Liver (tissue), 3 donors: ENCODE measurements at regions not wholly inside any gene's neighbourhood (a gene's known extent, or its start where the extent isn't known, plus 50 kb on each side); places are given as distances from the start of the nearest gene placed in this dataset.

Experiments
- EGR1 ChIP-seq, 2 donors: IDR thresholded peaks; 2 replicates each; pipeline ENCODE4 v1.6.1; 2016 to 2018; ENCODE audit warnings: antibody characterized with exemption in 2 of 2, low read depth in 2 of 2
- FOXA1 ChIP-seq: IDR thresholded peaks from 2 replicates; pipeline ENCODE4 v1.6.1; 2016; ENCODE audit warnings: antibody characterized with exemption
- GABPA ChIP-seq, 2 donors: IDR thresholded peaks in 1 of 2; conservative IDR thresholded peaks in 1 of 2; 2 replicates each; pipeline ENCODE4 v1.6.1; 2016; ENCODE audit warnings: antibody characterized with exemption in 2 of 2, mild to moderate bottlenecking in 1 of 2, moderate library complexity in 1 of 2
- HNF4G ChIP-seq: IDR thresholded peaks from 2 replicates; pipeline ENCODE4 v1.6.1; 2016; ENCODE audit warnings: antibody characterized with exemption
- JUND ChIP-seq, 2 donors: IDR thresholded peaks; 2 replicates each; pipeline ENCODE4 v1.6.1; 2016; ENCODE audit warnings: antibody characterized with exemption in 2 of 2
- RAD21 ChIP-seq, 2 donors: IDR thresholded peaks; 2 replicates each; pipeline ENCODE4 v1.6.1; 2016; ENCODE audit warnings: antibody characterized with exemption in 2 of 2, mild to moderate bottlenecking in 2 of 2
- SP1 ChIP-seq: IDR thresholded peaks from 2 replicates; pipeline ENCODE4 v1.6.1; 2018; ENCODE audit warnings: antibody characterized with exemption, mild to moderate bottlenecking
- TAF1 ChIP-seq: conservative IDR thresholded peaks from 2 replicates; pipeline ENCODE4 v1.6.1; 2016; ENCODE audit warnings: antibody characterized with exemption, mild to moderate bottlenecking
- YY1 ChIP-seq: IDR thresholded peaks from 2 replicates; pipeline ENCODE4 v1.6.1; 2016; ENCODE audit warnings: antibody characterized with exemption, mild to moderate bottlenecking
- ZBTB33 ChIP-seq: IDR thresholded peaks from 2 replicates; pipeline ENCODE4 v1.6.1; 2016; ENCODE audit warnings: antibody characterized with exemption
- TF ChIP-seq, protein P1 (sequence below): fragments of 150-350 bp; IDR thresholded peaks from 2 replicates; pipeline ENCODE4 v1.5.1; 2017; ENCODE audit warnings: improper control_type of control experiment, low read depth, low read length; ENCODE audit not compliant: missing input control
- TF ChIP-seq, protein P2 (sequence below): IDR thresholded peaks from 2 replicates; pipeline ENCODE4 v1.6.1; 2016; ENCODE audit warnings: antibody characterized with exemption
- TF ChIP-seq, protein P3 (sequence below): IDR thresholded peaks from 2 replicates; pipeline ENCODE4 v1.6.1; 2016; ENCODE audit warnings: antibody characterized with exemption, mild to moderate bottlenecking
- TF ChIP-seq, protein P4 (sequence below): IDR thresholded peaks from 2 replicates; pipeline ENCODE4 v1.6.1; 2016; ENCODE audit warnings: antibody characterized with exemption
- donor health status: healthy.
- donor health status: healthy.

DNA sequence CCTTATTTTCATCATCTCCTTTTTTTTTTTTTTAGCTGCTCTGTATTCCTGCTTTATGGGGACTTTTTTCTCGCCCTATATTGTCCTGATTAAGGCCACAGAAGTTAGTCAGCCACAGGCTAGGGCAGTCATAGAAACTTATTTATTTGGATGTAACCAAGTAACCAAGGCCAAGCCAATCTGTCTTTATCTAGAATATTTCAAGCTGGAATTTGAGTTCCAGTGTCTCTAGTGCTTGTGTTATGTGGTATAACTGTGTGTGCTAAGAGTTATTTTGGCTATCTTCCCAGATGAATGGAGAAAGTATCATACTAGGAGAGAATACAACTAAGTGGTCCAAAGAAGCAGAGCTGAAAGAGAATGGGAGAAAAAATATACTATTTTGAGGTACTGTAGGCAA lies 751.5 kb downstream of the CBLN4 start:
- TF ChIP-seq YY1 (no peak), TAF1 (no peak), RAD21 (IDR thresholded peaks at IDR 0.05) (peak in 1 of 2 donors; percentile 3), EGR1 (IDR thresholded peaks at IDR 0.05; ENCODE audit: low read depth in 2 of 2) (no peak), ZBTB33 (no peak), JUND (IDR thresholded peaks at IDR 0.05) (no peak), GABPA (IDR thresholded peaks at IDR 0.05 in 1 of 2, conservative IDR thresholded peaks at IDR 0.05 in 1 of 2) (no peak), HNF4G (no peak), SP1 (no peak), FOXA1 (no peak)
- TF ChIP-seq, protein P1, sequence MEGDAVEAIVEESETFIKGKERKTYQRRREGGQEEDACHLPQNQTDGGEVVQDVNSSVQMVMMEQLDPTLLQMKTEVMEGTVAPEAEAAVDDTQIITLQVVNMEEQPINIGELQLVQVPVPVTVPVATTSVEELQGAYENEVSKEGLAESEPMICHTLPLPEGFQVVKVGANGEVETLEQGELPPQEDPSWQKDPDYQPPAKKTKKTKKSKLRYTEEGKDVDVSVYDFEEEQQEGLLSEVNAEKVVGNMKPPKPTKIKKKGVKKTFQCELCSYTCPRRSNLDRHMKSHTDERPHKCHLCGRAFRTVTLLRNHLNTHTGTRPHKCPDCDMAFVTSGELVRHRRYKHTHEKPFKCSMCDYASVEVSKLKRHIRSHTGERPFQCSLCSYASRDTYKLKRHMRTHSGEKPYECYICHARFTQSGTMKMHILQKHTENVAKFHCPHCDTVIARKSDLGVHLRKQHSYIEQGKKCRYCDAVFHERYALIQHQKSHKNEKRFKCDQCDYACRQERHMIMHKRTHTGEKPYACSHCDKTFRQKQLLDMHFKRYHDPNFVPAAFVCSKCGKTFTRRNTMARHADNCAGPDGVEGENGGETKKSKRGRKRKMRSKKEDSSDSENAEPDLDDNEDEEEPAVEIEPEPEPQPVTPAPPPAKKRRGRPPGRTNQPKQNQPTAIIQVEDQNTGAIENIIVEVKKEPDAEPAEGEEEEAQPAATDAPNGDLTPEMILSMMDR, result no peak
- TF ChIP-seq, protein P2, sequence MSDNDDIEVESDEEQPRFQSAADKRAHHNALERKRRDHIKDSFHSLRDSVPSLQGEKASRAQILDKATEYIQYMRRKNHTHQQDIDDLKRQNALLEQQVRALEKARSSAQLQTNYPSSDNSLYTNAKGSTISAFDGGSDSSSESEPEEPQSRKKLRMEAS, result no peak
- TF ChIP-seq, protein P3, sequence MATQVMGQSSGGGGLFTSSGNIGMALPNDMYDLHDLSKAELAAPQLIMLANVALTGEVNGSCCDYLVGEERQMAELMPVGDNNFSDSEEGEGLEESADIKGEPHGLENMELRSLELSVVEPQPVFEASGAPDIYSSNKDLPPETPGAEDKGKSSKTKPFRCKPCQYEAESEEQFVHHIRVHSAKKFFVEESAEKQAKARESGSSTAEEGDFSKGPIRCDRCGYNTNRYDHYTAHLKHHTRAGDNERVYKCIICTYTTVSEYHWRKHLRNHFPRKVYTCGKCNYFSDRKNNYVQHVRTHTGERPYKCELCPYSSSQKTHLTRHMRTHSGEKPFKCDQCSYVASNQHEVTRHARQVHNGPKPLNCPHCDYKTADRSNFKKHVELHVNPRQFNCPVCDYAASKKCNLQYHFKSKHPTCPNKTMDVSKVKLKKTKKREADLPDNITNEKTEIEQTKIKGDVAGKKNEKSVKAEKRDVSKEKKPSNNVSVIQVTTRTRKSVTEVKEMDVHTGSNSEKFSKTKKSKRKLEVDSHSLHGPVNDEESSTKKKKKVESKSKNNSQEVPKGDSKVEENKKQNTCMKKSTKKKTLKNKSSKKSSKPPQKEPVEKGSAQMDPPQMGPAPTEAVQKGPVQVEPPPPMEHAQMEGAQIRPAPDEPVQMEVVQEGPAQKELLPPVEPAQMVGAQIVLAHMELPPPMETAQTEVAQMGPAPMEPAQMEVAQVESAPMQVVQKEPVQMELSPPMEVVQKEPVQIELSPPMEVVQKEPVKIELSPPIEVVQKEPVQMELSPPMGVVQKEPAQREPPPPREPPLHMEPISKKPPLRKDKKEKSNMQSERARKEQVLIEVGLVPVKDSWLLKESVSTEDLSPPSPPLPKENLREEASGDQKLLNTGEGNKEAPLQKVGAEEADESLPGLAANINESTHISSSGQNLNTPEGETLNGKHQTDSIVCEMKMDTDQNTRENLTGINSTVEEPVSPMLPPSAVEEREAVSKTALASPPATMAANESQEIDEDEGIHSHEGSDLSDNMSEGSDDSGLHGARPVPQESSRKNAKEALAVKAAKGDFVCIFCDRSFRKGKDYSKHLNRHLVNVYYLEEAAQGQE, result no peak
- TF ChIP-seq, protein P4, sequence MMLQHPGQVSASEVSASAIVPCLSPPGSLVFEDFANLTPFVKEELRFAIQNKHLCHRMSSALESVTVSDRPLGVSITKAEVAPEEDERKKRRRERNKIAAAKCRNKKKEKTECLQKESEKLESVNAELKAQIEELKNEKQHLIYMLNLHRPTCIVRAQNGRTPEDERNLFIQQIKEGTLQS, result no peak
